ENCODE measurements at regions not wholly inside any gene's neighbourhood (a gene's known extent, or its start where the extent isn't known, plus 50 kb on each side); places are given as distances from the start of the nearest gene placed in this dataset.
"Not testable (repeated sequence)": the region's sequence is repeated elsewhere in the genome, so short reads cannot be mapped to it uniquely, and the experiment has no call there.

DNA sequence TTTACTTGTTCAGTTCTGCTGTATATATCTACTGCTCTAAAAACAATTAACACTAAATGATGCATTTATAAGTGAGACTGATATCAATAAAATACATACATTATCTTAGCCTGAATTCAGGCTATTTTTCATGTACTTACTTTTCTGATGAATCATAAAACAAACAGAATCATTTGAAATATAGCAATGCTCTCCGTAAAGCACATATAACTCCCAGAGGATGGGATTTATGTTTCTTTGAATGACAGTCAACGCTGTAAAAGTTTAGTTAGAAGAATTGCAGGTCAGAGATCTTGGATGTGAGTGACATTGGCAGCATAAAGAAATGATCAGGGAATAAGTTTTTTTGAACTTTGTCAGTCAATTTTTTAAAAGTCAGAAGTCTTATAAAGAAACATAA, 740.2 kb upstream of the NOVA1 start:
- TF ChIP-seq, protein P1, sequence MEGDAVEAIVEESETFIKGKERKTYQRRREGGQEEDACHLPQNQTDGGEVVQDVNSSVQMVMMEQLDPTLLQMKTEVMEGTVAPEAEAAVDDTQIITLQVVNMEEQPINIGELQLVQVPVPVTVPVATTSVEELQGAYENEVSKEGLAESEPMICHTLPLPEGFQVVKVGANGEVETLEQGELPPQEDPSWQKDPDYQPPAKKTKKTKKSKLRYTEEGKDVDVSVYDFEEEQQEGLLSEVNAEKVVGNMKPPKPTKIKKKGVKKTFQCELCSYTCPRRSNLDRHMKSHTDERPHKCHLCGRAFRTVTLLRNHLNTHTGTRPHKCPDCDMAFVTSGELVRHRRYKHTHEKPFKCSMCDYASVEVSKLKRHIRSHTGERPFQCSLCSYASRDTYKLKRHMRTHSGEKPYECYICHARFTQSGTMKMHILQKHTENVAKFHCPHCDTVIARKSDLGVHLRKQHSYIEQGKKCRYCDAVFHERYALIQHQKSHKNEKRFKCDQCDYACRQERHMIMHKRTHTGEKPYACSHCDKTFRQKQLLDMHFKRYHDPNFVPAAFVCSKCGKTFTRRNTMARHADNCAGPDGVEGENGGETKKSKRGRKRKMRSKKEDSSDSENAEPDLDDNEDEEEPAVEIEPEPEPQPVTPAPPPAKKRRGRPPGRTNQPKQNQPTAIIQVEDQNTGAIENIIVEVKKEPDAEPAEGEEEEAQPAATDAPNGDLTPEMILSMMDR (IDR thresholded peaks at IDR 0.05; ENCODE audit: poor library complexity, severe bottlenecking) = no peak
- H3K4me3 ChIP-seq (ENCODE audit: severe bottlenecking) = no peak overlapping the region
- H3K4me1 ChIP-seq (ENCODE audit: insufficient read depth, poor library complexity, severe bottlenecking) = no peaks in the 10 kb centered on the region
- ATAC-seq (ENCODE audit: low read depth) (no peak), DNase-seq (ENCODE audit: low spot score) (no peak)
- no peak overlapping the region for H3K27ac ChIP-seq (ENCODE audit: poor library complexity, severe bottlenecking)
- peaks cover 16% of the 10 kb centered on the region for H3K27me3 ChIP-seq (ENCODE audit: insufficient read depth, poor library complexity, severe bottlenecking)
- no peaks in the 10 kb centered on the region for H3K9me3 ChIP-seq (ENCODE audit: severe bottlenecking)
- H3K36me3 ChIP-seq (ENCODE audit: low read depth) = no peaks in the 10 kb centered on the region

GRCh38 chr14:27363036-27363435, 765.2 kb upstream of the NOVA1 start:
- not testable (repeated sequence) for DNase-seq (ENCODE audit: low spot score); H3K9me3 ChIP-seq (ENCODE audit: severe bottlenecking); H3K36me3 ChIP-seq (ENCODE audit: low read depth); H3K27ac ChIP-seq (ENCODE audit: poor library complexity, severe bottlenecking); H3K4me1 ChIP-seq (ENCODE audit: insufficient read depth, poor library complexity, severe bottlenecking); H3K4me3 ChIP-seq (ENCODE audit: severe bottlenecking); ATAC-seq (ENCODE audit: low read depth); H3K27me3 ChIP-seq (ENCODE audit: insufficient read depth, poor library complexity, severe bottlenecking)

GRCh38 chr14:27366596-27366995, 768.8 kb upstream of the NOVA1 start:
- Histone ChIP-seq H3K4me3 (ENCODE audit: severe bottlenecking) (no peak overlapping the region), H3K9me3 (ENCODE audit: severe bottlenecking) (no peaks in the 10 kb centered on the region), H3K36me3 (ENCODE audit: low read depth) (no peaks in the 10 kb centered on the region), H3K27me3 (ENCODE audit: insufficient read depth, poor library complexity, severe bottlenecking) (peaks cover 5% of the 10 kb centered on the region), H3K27ac (ENCODE audit: poor library complexity, severe bottlenecking) (no peak overlapping the region), H3K4me1 (ENCODE audit: insufficient read depth, poor library complexity, severe bottlenecking) (no peaks in the 10 kb centered on the region)
- ATAC-seq (ENCODE audit: low read depth) (no peak), DNase-seq (ENCODE audit: low spot score) (no peak)
- TF ChIP-seq, protein P1 (IDR thresholded peaks at IDR 0.05; ENCODE audit: poor library complexity, severe bottlenecking) = no peak

GRCh38 chr14:27367345-27367744, 769.5 kb upstream of the NOVA1 start:
- ATAC-seq (ENCODE audit: low read depth) (no peak), DNase-seq (ENCODE audit: low spot score) (no peak)
- H3K4me1 ChIP-seq (ENCODE audit: insufficient read depth, poor library complexity, severe bottlenecking) = no peaks in the 10 kb centered on the region
- H3K27me3 ChIP-seq (ENCODE audit: insufficient read depth, poor library complexity, severe bottlenecking) = peaks cover 5% of the 10 kb centered on the region
- H3K27ac ChIP-seq (ENCODE audit: poor library complexity, severe bottlenecking) = no peak overlapping the region
- TF ChIP-seq, protein P1 (IDR thresholded peaks at IDR 0.05; ENCODE audit: poor library complexity, severe bottlenecking) = no peak
- H3K4me3 ChIP-seq (ENCODE audit: severe bottlenecking) = no peak overlapping the region
- H3K36me3 ChIP-seq (ENCODE audit: low read depth) = no peaks in the 10 kb centered on the region
- no peaks in the 10 kb centered on the region for H3K9me3 ChIP-seq (ENCODE audit: severe bottlenecking)

GRCh38 chr14:27370074-27370473, 772.2 kb upstream of the NOVA1 start:
- no peaks in the 10 kb centered on the region for H3K27me3 ChIP-seq (ENCODE audit: insufficient read depth, poor library complexity, severe bottlenecking)
- TF ChIP-seq, protein P1 (IDR thresholded peaks at IDR 0.05; ENCODE audit: poor library complexity, severe bottlenecking) = no peak
- H3K4me3 ChIP-seq (ENCODE audit: severe bottlenecking) = no peak overlapping the region
- H3K4me1 ChIP-seq (ENCODE audit: insufficient read depth, poor library complexity, severe bottlenecking) = no peaks in the 10 kb centered on the region
- no peaks in the 10 kb centered on the region for H3K9me3 ChIP-seq (ENCODE audit: severe bottlenecking)
- ATAC-seq (ENCODE audit: low read depth) (no peak), DNase-seq (ENCODE audit: low spot score) (no peak)
- no peak overlapping the region for H3K27ac ChIP-seq (ENCODE audit: poor library complexity, severe bottlenecking)
- H3K36me3 ChIP-seq (ENCODE audit: low read depth) = no peaks in the 10 kb centered on the region
